IMR-90 (cell line): ENCODE measurements at regions not wholly inside any gene's neighbourhood (a gene's known extent, or its start where the extent isn't known, plus 50 kb on each side); places are given as distances from the start of the nearest gene placed in this dataset.

Source experiments
- ATAC-seq: fragments of 200-7000 bp; cut with Tn5 transposase; 2 replicates; pipeline ENCODE4 v1.9.1; 2020; ENCODE audit warnings: low read depth, mild to moderate bottlenecking, moderate library complexity
- BruUV-seq: library from RNA; stranded (reverse); fragments of 400-500 nt; replicated peaks from 2 replicates; lab custom pipeline; 2021; lab: Mats Ljungman, UMichigan
- CTCF ChIA-PET: fragments of 300-600 bp; formaldehyde crosslinking; extraction: SDS; loops from one replicate; lab custom pipeline; 2021; ENCODE audit warnings: antibody characterized with exemption; lab: Yijun Ruan, JAX
- POLR2A ChIA-PET: fragments of 300-600 bp; sonication (Branson Sonifier 250); formaldehyde crosslinking; loops from one replicate; lab custom pipeline; 2022; ENCODE audit warnings: antibody characterized with exemption; ENCODE audit not compliant: unreplicated experiment; lab: Charles Lee
- DNase-seq: peaks from one replicate; pipeline ENCODE4 v3.0.0; 2013
- H2AFZ ChIP-seq: replicated peaks from 2 replicates; pipeline ENCODE3; 2013; ENCODE audit warnings: low read length, mild to moderate bottlenecking; ENCODE audit not compliant: poor library complexity
- H2AK5ac ChIP-seq: 2 replicates; pipeline ENCODE4 v1.6.1; 2013; ENCODE audit warnings: low read depth, low read length, inconsistent platforms
- H2AK9ac ChIP-seq: replicated peaks from 2 replicates; pipeline ENCODE3; 2013; ENCODE audit warnings: mild to moderate bottlenecking, low read depth, low read length, moderate library complexity; ENCODE audit not compliant: poor library complexity
- H2BK120ac ChIP-seq: 2 replicates; pipeline ENCODE4 v1.6.1; 2013; ENCODE audit warnings: low read depth, low read length, inconsistent platforms
- H2BK15ac ChIP-seq: 3 replicates; pipeline ENCODE4 v1.6.1; 2013; ENCODE audit warnings: low read depth, low read length, inconsistent platforms
- H2BK20ac ChIP-seq: 2 replicates; pipeline ENCODE4 v1.6.1; 2013; ENCODE audit warnings: low read depth, mild to moderate bottlenecking, inconsistent platforms, low read length, moderate library complexity
- H2BK5ac ChIP-seq: 2 replicates; pipeline ENCODE4 v1.6.1; 2013; ENCODE audit warnings: mild to moderate bottlenecking, low read depth, low read length, inconsistent platforms; ENCODE audit not compliant: poor library complexity, severe bottlenecking
- H3K14ac ChIP-seq: replicated peaks from 2 replicates; pipeline ENCODE4 v1.6.1; 2013; ENCODE audit warnings: low read depth, low read length, inconsistent platforms
- H3K18ac ChIP-seq: 2 replicates; pipeline ENCODE4 v1.6.1; 2013; ENCODE audit warnings: low read depth, low read length, control low read depth
- H3K23ac ChIP-seq: 2 replicates; pipeline ENCODE4 v1.6.1; 2013; ENCODE audit warnings: low read depth, low read length, inconsistent platforms
- H3K27ac ChIP-seq: 2 replicates; pipeline ENCODE4 v1.5.1; 2013; ENCODE audit warnings: mild to moderate bottlenecking, control low read depth, low read length; ENCODE audit not compliant: insufficient read depth
- H3K27me3 ChIP-seq: 2 replicates; pipeline ENCODE4 v1.6.1; 2013; ENCODE audit warnings: low read length; ENCODE audit not compliant: control insufficient read depth, insufficient read depth
- H3K36me3 ChIP-seq: 2 replicates; pipeline ENCODE4 v1.6.1; 2013; ENCODE audit warnings: low read length, mixed read lengths; ENCODE audit not compliant: control insufficient read depth, insufficient read depth
- H3K4ac ChIP-seq: 2 replicates; pipeline ENCODE4 v1.6.1; 2013; ENCODE audit warnings: low read depth, low read length, inconsistent platforms
- H3K4me1 ChIP-seq: 2 replicates; pipeline ENCODE4 v1.6.1; 2013; ENCODE audit warnings: low read length, mixed read lengths; ENCODE audit not compliant: control insufficient read depth, insufficient read depth
- H3K4me2 ChIP-seq: 2 replicates; pipeline ENCODE4 v1.6.1; 2013; ENCODE audit warnings: low read depth, mild to moderate bottlenecking, control low read depth, low read length, moderate library complexity
- H3K4me3 ChIP-seq: 2 replicates; pipeline ENCODE4 v1.5.1; 2013; ENCODE audit warnings: low read depth, mild to moderate bottlenecking, control low read depth, low read length, moderate library complexity; ENCODE audit not compliant: insufficient read depth
- H3K56ac ChIP-seq: 2 replicates; pipeline ENCODE4 v1.6.1; 2013; ENCODE audit warnings: low read length, inconsistent platforms; ENCODE audit not compliant: insufficient read depth; ENCODE audit errors: extremely low read depth
- H3K79me1 ChIP-seq, 2 experiments: 2 replicates each; pipeline ENCODE4 v1.6.1; 2013; ENCODE audit warnings: low read length in 2 of 2, inconsistent platforms in 1 of 2, low read depth in 1 of 2
- H3K9ac ChIP-seq: 2 replicates; pipeline ENCODE4 v1.6.1; 2013; ENCODE audit warnings: low read depth, low read length, control low read depth
- H3K9me1 ChIP-seq: 2 replicates; pipeline ENCODE4 v1.6.1; 2013; ENCODE audit warnings: low read length, inconsistent platforms; ENCODE audit not compliant: insufficient read depth
- H3K9me3 ChIP-seq: 2 replicates; pipeline ENCODE4 v1.6.1; 2013; ENCODE audit warnings: low read length; ENCODE audit not compliant: control insufficient read depth, insufficient read depth
- H4K20me1 ChIP-seq: 2 replicates; pipeline ENCODE4 v1.6.1; 2013; ENCODE audit warnings: low read length, inconsistent platforms; ENCODE audit not compliant: insufficient read depth
- H4K5ac ChIP-seq: 2 replicates; pipeline ENCODE4 v1.6.1; 2013; ENCODE audit warnings: mild to moderate bottlenecking, low read depth, low read length, control low read depth
- H4K8ac ChIP-seq, 2 experiments: 2 replicates each; pipeline ENCODE4 v1.6.1; 2013; ENCODE audit warnings: low read depth in 2 of 2, low read length in 2 of 2, control low read depth in 1 of 2, inconsistent platforms in 1 of 2
- H4K91ac ChIP-seq: 2 replicates; pipeline ENCODE4 v1.6.1; 2013; ENCODE audit warnings: low read depth, low read length, inconsistent platforms; ENCODE audit not compliant: insufficient read depth
- BHLHE40 ChIP-seq: fragments of 150-350 bp; IDR thresholded peaks from 2 replicates; pipeline ENCODE4 v1.6.1; 2016; ENCODE audit warnings: mild to moderate bottlenecking, low read depth, low read length
- CEBPB ChIP-seq: IDR thresholded peaks from 2 replicates; pipeline ENCODE4 v1.6.1; 2012; ENCODE audit warnings: low read depth, low read length, improper control_type of control experiment
- CHD1 ChIP-seq: IDR thresholded peaks from 2 replicates; pipeline ENCODE4 v1.6.1; 2012; ENCODE audit warnings: low read depth, low read length, improper control_type of control experiment
- FOS ChIP-seq: fragments of 150-350 bp; IDR thresholded peaks from 2 replicates; pipeline ENCODE4 v1.6.1; 2016; ENCODE audit warnings: low read depth, low read length
- MAFK ChIP-seq: IDR thresholded peaks from 2 replicates; pipeline ENCODE4 v1.6.1; 2012; ENCODE audit warnings: low read depth, low read length, improper control_type of control experiment
- MAZ ChIP-seq: IDR thresholded peaks from 2 replicates; pipeline ENCODE4 v1.6.1; 2012; ENCODE audit warnings: low read depth, mild to moderate bottlenecking, low read length, improper control_type of control experiment, moderate library complexity, borderline replicate concordance
- MXI1 ChIP-seq: IDR thresholded peaks from 2 replicates; pipeline ENCODE4 v1.6.1; 2012; ENCODE audit warnings: low read depth, mild to moderate bottlenecking, low read length, moderate library complexity, borderline replicate concordance
- NFE2L2 ChIP-seq: fragments of 150-350 bp; IDR thresholded peaks from 2 replicates; pipeline ENCODE4 v1.6.1; 2016; ENCODE audit warnings: low read depth, mild to moderate bottlenecking, low read length
- POLR2A ChIP-seq: IDR thresholded peaks from 2 replicates; pipeline ENCODE4 v1.6.1; 2012; ENCODE audit warnings: mild to moderate bottlenecking, low read depth, low read length
- RAD21 ChIP-seq: IDR thresholded peaks from 2 replicates; pipeline ENCODE4 v1.6.1; 2012; ENCODE audit warnings: low read length, improper control_type of control experiment
- RCOR1 ChIP-seq: IDR thresholded peaks from 2 replicates; pipeline ENCODE4 v1.6.1; 2012; ENCODE audit warnings: mild to moderate bottlenecking, low read length, improper control_type of control experiment; ENCODE audit not compliant: insufficient replicate concordance
- RFX5 ChIP-seq: IDR thresholded peaks from 2 replicates; pipeline ENCODE4 v1.8.0; 2012; ENCODE audit warnings: low read depth, mild to moderate bottlenecking, low read length, moderate library complexity
- SMC3 ChIP-seq: fragments of 150-350 bp; IDR thresholded peaks from 2 replicates; pipeline ENCODE4 v1.6.1; 2016; ENCODE audit warnings: low read depth, mild to moderate bottlenecking, antibody characterized with exemption, low read length, moderate library complexity
- USF2 ChIP-seq: fragments of 150-350 bp; IDR thresholded peaks from 2 replicates; pipeline ENCODE4 v1.6.1; 2017; ENCODE audit warnings: mild to moderate bottlenecking, antibody characterized with exemption, low read length, low read depth
- WGBS, 2 experiments: methylation state at CpG; one replicate each; pipeline versions ENCODE4 v1.1.5 to v1.1.7; 2013; ENCODE audit warnings: missing lambda C conversion rate in 2 of 2; ENCODE audit not compliant: insufficient read length in 1 of 2; ENCODE audit errors: extremely low coverage in 2 of 2; 5-methylcytosine and 5-hydroxymethylcytosine counted together
- dilution Hi-C: fragments of 300-500 bp; cut with HindIII; formaldehyde crosslinking; loops from one replicate; pipeline ENCODE4 v1.14.3; 2018; ENCODE audit warnings: low sequenced_read_pairs; ENCODE audit not compliant: unreplicated experiment
- in situ Hi-C: fragments of 300-500 bp; cut with MboI; formaldehyde crosslinking; loops from 3 replicates; pipeline ENCODE4 v1.14.3; 2019; ENCODE audit warnings: low sequenced_read_pairs, inconsistent platforms, mixed read lengths
- intact Hi-C: fragments of 100-400 bp; cut with micrococcal nuclease; formaldehyde crosslinking; loops from 2 replicates; pipeline ENCODE4 v1.10.0; 2022
- TF ChIP-seq, protein P1 (sequence below): fragments of 150-350 bp; IDR thresholded peaks from 2 replicates; pipeline ENCODE4 v1.6.1; 2016; ENCODE audit warnings: low read depth, mild to moderate bottlenecking, low read length, moderate library complexity, borderline replicate concordance
- TF ChIP-seq, protein P2 (sequence below): conservative IDR thresholded peaks from 2 replicates; pipeline ENCODE4 v1.5.1; 2012; ENCODE audit warnings: mild to moderate bottlenecking, low read depth, low read length, improper control_type of control experiment

DNA sequence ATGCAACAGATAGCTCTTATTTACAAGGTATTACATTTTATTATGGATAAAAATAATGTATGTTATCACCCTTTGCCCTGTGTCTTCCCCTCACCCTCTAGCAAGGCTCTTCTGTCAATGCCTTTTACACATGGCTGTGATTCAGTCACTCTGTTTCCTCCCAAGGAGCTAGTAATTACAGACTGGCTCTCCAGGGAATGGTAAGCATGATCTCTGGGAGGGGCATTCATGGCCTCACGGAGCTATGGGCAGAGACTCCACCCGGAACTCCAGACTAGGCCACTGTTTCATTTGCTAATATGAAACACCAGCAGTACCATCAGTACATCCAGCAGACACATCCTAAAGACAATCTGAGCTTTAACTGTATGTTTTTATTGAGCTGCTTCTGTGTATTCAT lies 410.9 kb upstream of the CYRIA start:
- Histone ChIP-seq H2BK20ac (no peak overlapping the region), H3K4ac (no peak overlapping the region), H4K5ac (no peak overlapping the region), H3K9me1 (no peaks in the 10 kb centered on the region), H2AK5ac (no peak overlapping the region), H2BK120ac (no peak overlapping the region), H3K27me3 (no peaks in the 10 kb centered on the region), H2AK9ac (no peak overlapping the region), H3K14ac (no peak overlapping the region), H2AFZ (no peak overlapping the region), H3K4me1 (no peaks in the 10 kb centered on the region), H3K36me3 (no peaks in the 10 kb centered on the region), H3K23ac (no peak overlapping the region), H3K9ac (no peak overlapping the region), H3K9me3 (peaks cover 6% of the 10 kb centered on the region), H3K79me1 (no peaks in the 10 kb centered on the region), H2BK5ac (no peak overlapping the region), H2BK15ac (no peak overlapping the region), H3K56ac (no peak overlapping the region), H4K91ac (no peak overlapping the region), H3K4me3 (no peak overlapping the region), H3K27ac (no peak overlapping the region), H4K20me1 (no peaks in the 10 kb centered on the region), H3K4me2 (no peak overlapping the region), H4K8ac (no peak overlapping the region), H3K18ac (no peak overlapping the region)
- in situ Hi-C loops: no loop called here
- no CpG with 5 or more reads among the region's 2 CpGs for WGBS, 2 experiments
- no peak for ATAC-seq
- CTCF ChIA-PET: no interaction called here
- DNase-seq: no peak
- TF ChIP-seq MAZ: no peak
- TF ChIP-seq BHLHE40: no peak
- no peak for TF ChIP-seq POLR2A
- no peak for TF ChIP-seq CEBPB
- no peak for TF ChIP-seq RFX5
- TF ChIP-seq RCOR1: no peak
- no peak for TF ChIP-seq SMC3
- TF ChIP-seq, protein P1, sequence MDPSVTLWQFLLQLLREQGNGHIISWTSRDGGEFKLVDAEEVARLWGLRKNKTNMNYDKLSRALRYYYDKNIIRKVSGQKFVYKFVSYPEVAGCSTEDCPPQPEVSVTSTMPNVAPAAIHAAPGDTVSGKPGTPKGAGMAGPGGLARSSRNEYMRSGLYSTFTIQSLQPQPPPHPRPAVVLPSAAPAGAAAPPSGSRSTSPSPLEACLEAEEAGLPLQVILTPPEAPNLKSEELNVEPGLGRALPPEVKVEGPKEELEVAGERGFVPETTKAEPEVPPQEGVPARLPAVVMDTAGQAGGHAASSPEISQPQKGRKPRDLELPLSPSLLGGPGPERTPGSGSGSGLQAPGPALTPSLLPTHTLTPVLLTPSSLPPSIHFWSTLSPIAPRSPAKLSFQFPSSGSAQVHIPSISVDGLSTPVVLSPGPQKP: no peak
- TF ChIP-seq USF2: no peak
- TF ChIP-seq NFE2L2: no peak
- TF ChIP-seq MXI1: no peak
- TF ChIP-seq CHD1: no peak
- TF ChIP-seq FOS: no peak
- no peak for TF ChIP-seq RAD21
- TF ChIP-seq, protein P2, sequence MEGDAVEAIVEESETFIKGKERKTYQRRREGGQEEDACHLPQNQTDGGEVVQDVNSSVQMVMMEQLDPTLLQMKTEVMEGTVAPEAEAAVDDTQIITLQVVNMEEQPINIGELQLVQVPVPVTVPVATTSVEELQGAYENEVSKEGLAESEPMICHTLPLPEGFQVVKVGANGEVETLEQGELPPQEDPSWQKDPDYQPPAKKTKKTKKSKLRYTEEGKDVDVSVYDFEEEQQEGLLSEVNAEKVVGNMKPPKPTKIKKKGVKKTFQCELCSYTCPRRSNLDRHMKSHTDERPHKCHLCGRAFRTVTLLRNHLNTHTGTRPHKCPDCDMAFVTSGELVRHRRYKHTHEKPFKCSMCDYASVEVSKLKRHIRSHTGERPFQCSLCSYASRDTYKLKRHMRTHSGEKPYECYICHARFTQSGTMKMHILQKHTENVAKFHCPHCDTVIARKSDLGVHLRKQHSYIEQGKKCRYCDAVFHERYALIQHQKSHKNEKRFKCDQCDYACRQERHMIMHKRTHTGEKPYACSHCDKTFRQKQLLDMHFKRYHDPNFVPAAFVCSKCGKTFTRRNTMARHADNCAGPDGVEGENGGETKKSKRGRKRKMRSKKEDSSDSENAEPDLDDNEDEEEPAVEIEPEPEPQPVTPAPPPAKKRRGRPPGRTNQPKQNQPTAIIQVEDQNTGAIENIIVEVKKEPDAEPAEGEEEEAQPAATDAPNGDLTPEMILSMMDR: no peak
- no peak for TF ChIP-seq MAFK
- intact Hi-C loops: no loop called here
- BruUV-seq: no TSS peak
- POLR2A ChIA-PET: no interaction called here
- dilution Hi-C loops: no loop called here
